ENCODE measurements at regions not wholly inside any gene's neighbourhood (a gene's known extent, or its start where the extent isn't known, plus 50 kb on each side); places are given as distances from the start of the nearest gene placed in this dataset.
"Not testable (repeated sequence)": the region's sequence is repeated elsewhere in the genome, so short reads cannot be mapped to it uniquely, and the experiment has no call there.

- no peak for DNase-seq
Observed at GRCh38 chr16:29232811-29233704, 173.5 kb downstream of the NPIPB11 start.

- not testable (repeated sequence) for DNase-seq
Observed at GRCh38 chr16:29232160-29232705, 174.3 kb downstream of the NPIPB11 start.

GRCh38 chr16:29231244-29231643 lies 175.3 kb downstream of the NPIPB11 start:
- no peak for DNase-seq

GRCh38 chr16:29230671-29231096 lies 175.8 kb downstream of the NPIPB11 start:
- no peak for DNase-seq

- not testable (repeated sequence) for DNase-seq
Observed at GRCh38 chr16:29230006-29230668, 176.4 kb downstream of the NPIPB11 start.

GRCh38 chr16:29229616-29230005 lies 176.9 kb downstream of the NPIPB11 start:
- DNase-seq, result not testable (repeated sequence)

GRCh38 chr16:29228664-29229611 lies 177.6 kb downstream of the NPIPB11 start:
- not testable (repeated sequence) for DNase-seq

GRCh38 chr16:29227751-29228663 lies 178.5 kb downstream of the NPIPB11 start:
- DNase-seq, result peak; percentile 9

- no peak for DNase-seq
Observed at GRCh38 chr16:29226782-29227181, 179.7 kb downstream of the NPIPB11 start.

- DNase-seq, result not testable (repeated sequence)
Observed at GRCh38 chr16:29224675-29225074, 181.8 kb downstream of the NPIPB11 start.

GRCh38 chr16:29222615-29223014 lies 183.9 kb downstream of the NPIPB11 start:
- DNase-seq, result not testable (repeated sequence)

GRCh38 chr16:29222008-29222407 lies 184.5 kb downstream of the NPIPB11 start:
- DNase-seq, result not testable (repeated sequence)

- not testable (repeated sequence) for DNase-seq
Observed at GRCh38 chr16:29221281-29221955, 185.1 kb downstream of the NPIPB11 start.

GRCh38 chr16:29220647-29221191 lies 185.8 kb downstream of the NPIPB11 start:
- not testable (repeated sequence) for DNase-seq

- not testable (repeated sequence) for DNase-seq
Observed at GRCh38 chr16:29219966-29220646, 186.4 kb downstream of the NPIPB11 start.

GRCh38 chr16:29219562-29219961 lies 186.9 kb downstream of the NPIPB11 start:
- DNase-seq, result not testable (repeated sequence)

GRCh38 chr16:29218649-29219048 lies 187.9 kb downstream of the NPIPB11 start:
- DNase-seq, result not testable (repeated sequence)

GRCh38 chr16:29218171-29218570 lies 188.3 kb downstream of the NPIPB11 start:
- DNase-seq, result not testable (repeated sequence)

- DNase-seq, result not testable (repeated sequence)
Observed at GRCh38 chr16:29217752-29218126, 188.8 kb downstream of the NPIPB11 start.

Data from activated T-cell treated with anti-CD3 and anti-CD28 coated beads for 4 hours (primary cell).